KMS-11 (cell line): ENCODE measurements at regions not wholly inside any gene's neighbourhood (a gene's known extent, or its start where the extent isn't known, plus 50 kb on each side); places are given as distances from the start of the nearest gene placed in this dataset.
"Not testable (repeated sequence)": the region's sequence is repeated elsewhere in the genome, so short reads cannot be mapped to it uniquely, and the experiment has no call there.

Experiments used
- H2AFZ ChIP-seq: fragments of 200-600 bp; sonication (generic); 2 replicates; pipeline ENCODE4 v1.6.1; 2016; ENCODE audit warnings: antibody characterized with exemption, mixed run types, low read depth
- H3K27ac ChIP-seq: fragments of 200-600 bp; sonication (generic); 2 replicates; pipeline ENCODE4 v1.6.1; 2016; ENCODE audit warnings: mild to moderate bottlenecking, mixed run types
- H3K27me3 ChIP-seq: fragments of 200-600 bp; sonication (generic); 2 replicates; pipeline ENCODE4 v1.6.1; 2017; ENCODE audit warnings: mild to moderate bottlenecking, low read depth, mixed run types, moderate library complexity; ENCODE audit not compliant: insufficient read depth
- H3K36me3 ChIP-seq: fragments of 200-600 bp; sonication (generic); 2 replicates; pipeline ENCODE4 v1.6.1; 2017; ENCODE audit warnings: mild to moderate bottlenecking, mixed run types; ENCODE audit not compliant: insufficient read depth
- H3K4me1 ChIP-seq: fragments of 200-600 bp; sonication (generic); 2 replicates; pipeline ENCODE4 v1.6.1; 2016; ENCODE audit warnings: mild to moderate bottlenecking, low read depth, mixed run types; ENCODE audit not compliant: poor library complexity, severe bottlenecking
- H3K4me2 ChIP-seq: fragments of 200-600 bp; sonication (generic); 2 replicates; pipeline ENCODE4 v1.7.0; 2016; ENCODE audit warnings: mild to moderate bottlenecking, mixed run types
- H3K4me3 ChIP-seq: fragments of 200-600 bp; sonication (generic); IDR thresholded peaks from 2 replicates; pipeline ENCODE4 v1.6.1; 2017; ENCODE audit warnings: low read depth, low read length, mixed read lengths; ENCODE audit not compliant: insufficient read depth
- H3K79me2 ChIP-seq: fragments of 200-600 bp; sonication (generic); 2 replicates; pipeline ENCODE4 v1.6.1; 2016; ENCODE audit warnings: low read depth, mixed run types; ENCODE audit not compliant: insufficient read depth
- H3K9ac ChIP-seq: fragments of 200-600 bp; sonication (generic); 2 replicates; pipeline ENCODE4 v1.6.1; 2016; ENCODE audit warnings: mild to moderate bottlenecking, mixed run types
- H4K20me1 ChIP-seq: fragments of 200-600 bp; sonication (generic); 2 replicates; pipeline ENCODE4 v1.6.1; 2016; ENCODE audit warnings: mild to moderate bottlenecking, mixed run types; ENCODE audit not compliant: insufficient read depth
- CTCF ChIP-seq: fragments of 200-600 bp; sonication (generic); conservative IDR thresholded peaks from 2 replicates; pipeline ENCODE4 v1.6.1; 2017; ENCODE audit warnings: low read depth, mild to moderate bottlenecking, antibody characterized with exemption, low read length, moderate library complexity, mixed read lengths

DNA sequence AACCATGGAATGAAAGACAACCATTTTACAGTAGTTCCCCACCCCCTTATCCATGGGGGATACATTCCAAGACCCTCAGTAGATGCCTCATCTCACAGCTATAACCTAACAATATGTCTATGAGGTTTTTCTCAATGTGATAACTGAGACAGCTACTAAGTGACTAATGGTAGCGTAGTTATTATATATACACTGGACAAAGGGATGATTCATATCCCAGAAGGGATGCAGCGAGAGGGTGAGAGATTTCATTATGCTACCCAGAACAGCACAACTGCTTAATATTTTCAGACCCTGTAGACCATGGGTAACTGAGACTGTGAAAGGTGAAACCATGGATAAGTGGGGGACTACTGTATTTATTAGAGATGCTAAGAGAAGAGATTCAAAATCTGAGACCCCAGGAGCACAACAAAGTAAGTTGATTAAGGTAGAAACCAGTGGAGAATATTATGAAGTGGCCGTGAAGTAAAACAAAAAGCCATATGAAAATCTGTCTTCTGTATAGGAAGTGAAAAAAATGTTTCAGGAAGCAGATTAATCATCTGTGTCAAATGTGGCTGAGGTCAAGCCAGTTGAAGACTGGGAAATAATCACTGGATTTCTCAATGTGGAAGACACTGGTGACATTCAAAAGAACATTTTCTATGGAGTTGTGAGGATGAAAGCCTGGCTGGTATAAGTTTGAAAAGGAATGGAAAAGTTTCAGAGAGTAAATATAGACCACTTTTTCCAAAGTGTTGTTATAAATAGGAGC, 77.2 kb downstream of the RPL10L start:
- TF ChIP-seq CTCF = no peak
- Histone ChIP-seq H3K36me3 (no peaks in the 10 kb centered on the region), H2AFZ (no peak overlapping the region), H3K27ac (no peak overlapping the region), H3K27me3 (no peaks in the 10 kb centered on the region), H3K4me1 (no peaks in the 10 kb centered on the region), H3K9ac (no peak overlapping the region), H3K79me2 (no peaks in the 10 kb centered on the region), H3K4me3 (no peak overlapping the region), H4K20me1 (no peaks in the 10 kb centered on the region), H3K4me2 (no peak overlapping the region)

DNA sequence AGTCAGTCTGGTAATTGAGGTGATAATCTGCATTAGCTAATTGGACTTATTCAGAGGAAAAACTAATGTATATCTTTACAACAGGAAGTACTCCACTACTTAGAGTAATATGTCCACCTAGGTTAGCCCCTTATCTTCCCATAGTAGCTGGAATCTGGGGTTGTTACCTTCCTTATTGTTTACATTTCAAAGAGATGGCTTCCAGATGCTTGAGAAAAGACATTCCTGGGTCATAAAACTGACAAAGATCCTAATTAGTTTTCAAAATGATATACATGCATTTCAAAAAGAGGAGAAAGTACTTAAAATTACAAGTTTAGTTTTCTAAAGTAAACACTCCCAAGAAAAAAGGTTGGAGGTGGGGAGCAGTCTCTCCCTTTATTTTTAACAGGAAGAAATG, 78.1 kb downstream of the RPL10L start:
- Histone ChIP-seq H3K27me3 (no peaks in the 10 kb centered on the region), H3K9ac (no peak overlapping the region), H3K79me2 (no peaks in the 10 kb centered on the region), H3K4me3 (no peak overlapping the region), H3K4me2 (no peak overlapping the region), H3K4me1 (no peaks in the 10 kb centered on the region), H3K27ac (no peak overlapping the region), H4K20me1 (no peaks in the 10 kb centered on the region), H3K36me3 (no peaks in the 10 kb centered on the region), H2AFZ (no peak overlapping the region)
- no peak for TF ChIP-seq CTCF

DNA sequence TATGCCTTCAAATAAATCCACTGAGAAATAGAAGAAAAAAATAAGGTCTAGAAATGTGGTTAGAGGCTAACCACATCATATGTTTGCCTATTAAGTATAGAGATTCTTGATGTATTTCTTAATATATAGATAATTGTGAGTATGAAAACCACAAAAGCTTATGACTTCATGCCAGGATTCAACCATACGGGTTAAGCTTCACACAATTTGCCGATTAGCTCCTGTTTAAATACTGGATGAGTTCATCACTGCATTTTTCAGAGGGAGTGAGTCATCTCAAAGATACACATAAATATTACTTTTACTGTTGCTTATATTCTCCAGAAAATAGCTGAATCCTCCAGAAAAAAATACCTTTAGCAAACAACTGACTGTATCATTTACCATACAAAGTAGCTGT, 79.6 kb downstream of the RPL10L start:
- TF ChIP-seq CTCF = no peak
- Histone ChIP-seq H3K27me3 (no peaks in the 10 kb centered on the region), H3K4me2 (no peak overlapping the region), H4K20me1 (no peaks in the 10 kb centered on the region), H3K4me1 (no peaks in the 10 kb centered on the region), H3K36me3 (no peaks in the 10 kb centered on the region), H3K27ac (no peak overlapping the region), H2AFZ (no peak overlapping the region), H3K4me3 (no peak overlapping the region), H3K9ac (no peak overlapping the region), H3K79me2 (no peaks in the 10 kb centered on the region)

DNA sequence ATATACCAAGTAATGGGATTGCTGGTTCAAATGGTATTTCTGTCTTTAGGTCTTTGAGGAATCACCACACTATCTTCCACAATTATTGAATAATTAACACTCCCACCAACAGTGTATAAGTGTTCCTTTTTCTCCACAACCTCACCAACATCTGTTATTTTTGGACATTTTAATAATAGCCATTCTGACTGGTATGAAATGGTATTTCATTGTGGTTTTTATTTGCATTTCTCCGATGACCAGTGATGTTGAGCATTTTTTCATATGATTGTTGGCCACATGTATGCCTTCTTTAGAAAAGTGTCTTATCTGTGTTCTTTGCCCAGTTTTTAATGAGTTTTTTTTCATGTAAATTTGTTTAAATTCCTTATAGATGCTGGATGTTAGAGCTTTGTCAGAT, 83.4 kb downstream of the RPL10L start:
- H3K27ac ChIP-seq, H2AFZ ChIP-seq, H3K4me3 ChIP-seq, H3K4me2 ChIP-seq, H3K79me2 ChIP-seq, H3K9ac ChIP-seq, H4K20me1 ChIP-seq, H3K27me3 ChIP-seq, H3K36me3 ChIP-seq, H3K4me1 ChIP-seq: not testable (repeated sequence)

GRCh38 chr14:46550836-46551235, 100.7 kb downstream of the RPL10L start:
- H4K20me1 ChIP-seq = no peaks in the 10 kb centered on the region
- no peaks in the 10 kb centered on the region for H3K27me3 ChIP-seq
- H3K4me1 ChIP-seq = no peaks in the 10 kb centered on the region
- H3K36me3 ChIP-seq = no peaks in the 10 kb centered on the region
- no peak overlapping the region for H3K4me3 ChIP-seq
- TF ChIP-seq CTCF = no peak
- H3K27ac ChIP-seq = no peak overlapping the region
- H3K9ac ChIP-seq = no peak overlapping the region
- H3K4me2 ChIP-seq = no peak overlapping the region
- H2AFZ ChIP-seq = no peak overlapping the region
- H3K79me2 ChIP-seq = no peaks in the 10 kb centered on the region
